SH-SY5Y (cell line): ENCODE measurements at regions not wholly inside any gene's neighbourhood (a gene's known extent, or its start where the extent isn't known, plus 50 kb on each side); places are given as distances from the start of the nearest gene placed in this dataset.

Experiments used
- GATA2 ChIP-seq: IDR thresholded peaks from 2 replicates; pipeline ENCODE4 v1.6.1; 2011; ENCODE audit warnings: mild to moderate bottlenecking, low read depth, low read length
- GATA3 ChIP-seq: IDR thresholded peaks from 2 replicates; pipeline ENCODE4 v1.6.1; 2011; ENCODE audit warnings: low read depth, mild to moderate bottlenecking, low read length, moderate library complexity

GRCh38 chr12:93956551-93956950 lies 191.8 kb upstream of the PLXNC1 start:
- TF ChIP-seq GATA2, result no peak
- TF ChIP-seq GATA3, result no peak
